ENCODE measurements at regions not wholly inside any gene's neighbourhood (a gene's known extent, or its start where the extent isn't known, plus 50 kb on each side); places are given as distances from the start of the nearest gene placed in this dataset.

- ChIA-PET CTCF (no interaction called here), POLR2A (no interaction called here)
- intact Hi-C loops (cut with micrococcal nuclease), result no loop called here
- Histone ChIP-seq H4K20me1 (ENCODE audit: control insufficient read depth, insufficient read depth, low read length, poor library complexity, severe bottlenecking) (no peaks in the 10 kb centered on the region), H3K27me3 (replicated peaks in 1 of 4; ENCODE audit: control extremely low read depth in 1 of 4, control insufficient read depth in 3 of 4, insufficient read depth in 4 of 4, low read length in 3 of 4) (no peaks in the 10 kb centered on the region), H3K9ac (ENCODE audit: low read length) (no peak overlapping the region), H3K36me3 (replicated peaks in 1 of 2; ENCODE audit: control extremely low read depth in 1 of 2, control insufficient read depth in 1 of 2, extremely low read depth in 1 of 2, insufficient read depth in 2 of 2, low read length in 1 of 2) (no peaks in the 10 kb centered on the region), H3K4me1 (ENCODE audit: control insufficient read depth in 2 of 2, insufficient read depth in 2 of 2, low read length in 2 of 2) (no peaks in the 10 kb centered on the region), H2AFZ (ENCODE audit: insufficient read depth, low read depth, low read length, poor library complexity, severe bottlenecking) (no peak overlapping the region), H3K4me2 (replicated peaks; ENCODE audit: low read depth, low read length, poor library complexity, severe bottlenecking) (no peak overlapping the region), H3K27ac (ENCODE audit: low read length in 2 of 2) (no peak overlapping the region), H3K79me2 (ENCODE audit: control insufficient read depth, insufficient read depth, low read length) (no peaks in the 10 kb centered on the region), H3K4me3 (ENCODE audit: control extremely low read depth in 1 of 5, extremely low read depth in 1 of 5, insufficient read depth in 1 of 5, low read depth in 2 of 5, low read length in 4 of 5) (no peak overlapping the region), H3K9me3 (ENCODE audit: control extremely low read depth in 1 of 3, control insufficient read depth in 2 of 3, insufficient read depth in 1 of 3, low read length in 2 of 3) (peaks cover 0 to 3% (median 0%) of the 10 kb centered on the region in 3 donors)
- H3K27me3 Mint-ChIP-seq, result no peaks in the 10 kb centered on the region
- TF ChIP-seq CTCF (IDR thresholded peaks at IDR 0.05) (no peak), EZH2 (IDR thresholded peaks at IDR 0.05; ENCODE audit: borderline replicate concordance, insufficient read depth, low read depth, low read length, poor library complexity, severe bottlenecking) (no peak)
- no peaks in the 10 kb centered on the region for H3K4me1 Mint-ChIP-seq
- DNase-seq (no peak), ATAC-seq (ENCODE audit: low read depth) (no peak)
- H3K9me3 Mint-ChIP-seq (ENCODE audit: insufficient read depth), result peaks cover 3% of the 10 kb centered on the region
- H3K4me3 Mint-ChIP-seq, result no peak overlapping the region
- no peak overlapping the region for H3K27ac Mint-ChIP-seq
- WGBS (ENCODE audit: insufficient coverage), result 50% methylated on average over 1 of the region's 1 CpG
Observed at GRCh38 chrX:122907375-122907774, 276.7 kb upstream of the GRIA3 start.

GRCh38 chrX:122910697-122911096, 273.4 kb upstream of the GRIA3 start:
- Histone ChIP-seq H3K4me3 (ENCODE audit: control extremely low read depth in 1 of 5, extremely low read depth in 1 of 5, insufficient read depth in 1 of 5, low read depth in 2 of 5, low read length in 4 of 5) (no peak overlapping the region), H3K4me1 (ENCODE audit: control insufficient read depth in 2 of 2, insufficient read depth in 2 of 2, low read length in 2 of 2) (no peaks in the 10 kb centered on the region), H3K36me3 (replicated peaks in 1 of 2; ENCODE audit: control extremely low read depth in 1 of 2, control insufficient read depth in 1 of 2, extremely low read depth in 1 of 2, insufficient read depth in 2 of 2, low read length in 1 of 2) (no peaks in the 10 kb centered on the region), H3K79me2 (ENCODE audit: control insufficient read depth, insufficient read depth, low read length) (no peaks in the 10 kb centered on the region), H3K27me3 (replicated peaks in 1 of 4; ENCODE audit: control extremely low read depth in 1 of 4, control insufficient read depth in 3 of 4, insufficient read depth in 4 of 4, low read length in 3 of 4) (no peaks in the 10 kb centered on the region), H3K9ac (ENCODE audit: low read length) (no peak overlapping the region), H2AFZ (ENCODE audit: insufficient read depth, low read depth, low read length, poor library complexity, severe bottlenecking) (no peak overlapping the region), H3K27ac (ENCODE audit: low read length in 2 of 2) (no peak overlapping the region), H4K20me1 (ENCODE audit: control insufficient read depth, insufficient read depth, low read length, poor library complexity, severe bottlenecking) (no peaks in the 10 kb centered on the region), H3K9me3 (ENCODE audit: control extremely low read depth in 1 of 3, control insufficient read depth in 2 of 3, insufficient read depth in 1 of 3, low read length in 2 of 3) (peaks cover 0 to 14% (median 0%) of the 10 kb centered on the region in 3 donors), H3K4me2 (replicated peaks; ENCODE audit: low read depth, low read length, poor library complexity, severe bottlenecking) (no peak overlapping the region)
- DNase-seq, result no peak
- Mint-ChIP-seq H3K27ac (no peak overlapping the region), H3K4me3 (no peak overlapping the region), H3K27me3 (no peaks in the 10 kb centered on the region), H3K9me3 (ENCODE audit: insufficient read depth) (peaks cover 3% of the 10 kb centered on the region), H3K4me1 (no peaks in the 10 kb centered on the region)
- WGBS (ENCODE audit: insufficient coverage), result no CpG with 5 or more reads among the region's 2 CpGs
- no peak for TF ChIP-seq EZH2 (IDR thresholded peaks at IDR 0.05; ENCODE audit: borderline replicate concordance, insufficient read depth, low read depth, low read length, poor library complexity, severe bottlenecking)
- TF ChIP-seq CTCF (IDR thresholded peaks at IDR 0.05), result no peak
- POLR2A ChIA-PET, result no interaction called here
- no peak for ATAC-seq (ENCODE audit: low read depth)
- CTCF ChIA-PET, result no interaction called here
- intact Hi-C loops (cut with micrococcal nuclease), result no loop called here

All from B cell (primary cell).